ENCODE measurements at regions not wholly inside any gene's neighbourhood (a gene's known extent, or its start where the extent isn't known, plus 50 kb on each side); places are given as distances from the start of the nearest gene placed in this dataset.

GRCh38 chr5:38032149-38032548 is 192.3 kb upstream of the GDNF start (continued):
- TF ChIP-seq EGR1 (IDR thresholded peaks at IDR 0.05; ENCODE audit: low read depth) (no peak), FOSL1 (IDR thresholded peaks at IDR 0.05; ENCODE audit: low read depth) (no peak), SP1 (IDR thresholded peaks at IDR 0.05; ENCODE audit: low read depth) (no peak), ZNF274 (IDR thresholded peaks at IDR 0.05; ENCODE audit: low read depth, low read length) (no peak), EZH2phosphoT487 (IDR thresholded peaks at IDR 0.05; ENCODE audit: borderline replicate concordance) (no peak), ZBTB33 (IDR thresholded peaks at IDR 0.05; ENCODE audit: extremely low read depth, insufficient replicate concordance, low read length) (no peak), CBX3 (IDR thresholded peaks at IDR 0.05; ENCODE audit: low read depth) (no peak)

DNA sequence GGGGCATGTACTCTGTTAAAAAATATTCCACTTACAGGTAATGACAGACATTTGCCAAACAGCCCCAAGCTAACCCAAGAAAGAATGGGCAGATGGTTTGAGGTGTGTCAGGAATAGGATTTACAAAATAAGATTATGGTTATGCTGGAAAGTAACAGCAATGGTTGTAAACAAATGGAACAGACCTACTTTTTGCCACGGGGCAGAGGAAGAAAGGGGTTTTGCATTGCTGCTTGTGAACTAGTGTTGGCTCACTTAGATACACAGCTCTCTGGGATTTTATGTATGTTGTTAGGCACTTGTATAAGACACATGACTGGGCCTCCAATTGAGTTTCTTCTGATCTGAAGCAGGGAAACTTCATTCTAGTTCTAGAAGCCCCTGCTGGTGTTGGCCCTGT is 191.5 kb upstream of the GDNF start:
- H3K79me2 ChIP-seq (ENCODE audit: insufficient read depth, low read length) = no peaks in the 10 kb centered on the region
- no peak overlapping the region for H3K9ac ChIP-seq (ENCODE audit: low read length)
- POLR2A ChIA-PET = no interaction called here
- H3K4me3 ChIP-seq (replicated peaks in 1 of 2; ENCODE audit: low read depth in 1 of 2, low read length in 2 of 2) = no peak overlapping the region
- no peak overlapping the region for H3K27ac ChIP-seq (ENCODE audit: low read depth, low read length)
- no peak for ATAC-seq
- no peaks in the 10 kb centered on the region for H3K4me1 ChIP-seq (ENCODE audit: control insufficient read depth in 1 of 2, insufficient read depth in 2 of 2, low read length in 2 of 2)
- H4K20me1 ChIP-seq (ENCODE audit: insufficient read depth) = no peaks in the 10 kb centered on the region
- peaks cover 12% of the 10 kb centered on the region; the same call in 1 of the 2 replicates for H3K27me3 ChIP-seq (ENCODE audit: insufficient read depth, low read length)
- RAD21 ChIA-PET (ENCODE audit: low non-redundant PET in 1 of 2, low total read pairs in 2 of 2, uncharacterized antibody in 2 of 2, unreplicated experiment in 2 of 2) = no interaction called here
- no TSS peak for BruUV-seq (replicated peaks)
- H3K9me2 ChIP-seq (ENCODE audit: insufficient read depth) = no peaks in the 10 kb centered on the region
- TF ChIP-seq RAD21 (IDR thresholded peaks at IDR 0.05; ENCODE audit: low read depth) (no peak), FOSL1 (IDR thresholded peaks at IDR 0.05; ENCODE audit: low read depth) (no peak), JUND (IDR thresholded peaks at IDR 0.05) (no peak)
- no peaks in the 10 kb centered on the region for H3K9me3 ChIP-seq (ENCODE audit: control insufficient read depth in 1 of 2, insufficient read depth in 1 of 2, low read depth in 1 of 2, low read length in 2 of 2)
- no peaks in the 10 kb centered on the region for H3K36me3 ChIP-seq (ENCODE audit: control insufficient read depth in 1 of 2, insufficient read depth in 2 of 2, low read length in 2 of 2)
- CTCF ChIA-PET = no interaction called here
- DNase-seq (ENCODE audit: low read depth, low spot score) = no peak
- intact Hi-C loops (cut with micrococcal nuclease) = no loop called here
- H2AFZ ChIP-seq (ENCODE audit: low read depth, low read length, poor library complexity, severe bottlenecking) = no peak overlapping the region
- H3K4me2 ChIP-seq (ENCODE audit: low read length) = no peak overlapping the region
